ENCODE measurements at regions not wholly inside any gene's neighbourhood (a gene's known extent, or its start where the extent isn't known, plus 50 kb on each side); places are given as distances from the start of the nearest gene placed in this dataset.

- H3K27me3 ChIP-seq (ENCODE audit: insufficient read depth in 3 of 3, low read length in 2 of 3), result no peaks in the 10 kb centered on the region
- H3K36me3 ChIP-seq (ENCODE audit: insufficient read depth in 1 of 2, low read depth in 1 of 2), result no peaks in the 10 kb centered on the region
- TF ChIP-seq CTCF (IDR thresholded peaks at IDR 0.05), result no peak
- H3K27ac ChIP-seq, result no peak overlapping the region
- no peaks in the 10 kb centered on the region for H3K9me3 ChIP-seq
- ATAC-seq, result no peak
- no peaks in the 10 kb centered on the region for H3K4me1 ChIP-seq
- intact Hi-C loops (cut with DNase I), result no loop called here
- H3K4me3 ChIP-seq, result no peak overlapping the region
- no peak for DNase-seq
Measured at GRCh38 chr18:73638709-73639108, 508.9 kb downstream of the FBXO15 start.

GRCh38 chr18:73636355-73636754 is 511.3 kb downstream of the FBXO15 start:
- Histone ChIP-seq H3K36me3 (ENCODE audit: insufficient read depth in 1 of 2, low read depth in 1 of 2) (no peaks in the 10 kb centered on the region), H3K27ac (no peak overlapping the region), H3K4me1 (no peaks in the 10 kb centered on the region), H3K9me3 (no peaks in the 10 kb centered on the region), H3K4me3 (no peak overlapping the region), H3K27me3 (ENCODE audit: insufficient read depth in 3 of 3, low read length in 2 of 3) (no peaks in the 10 kb centered on the region)
- no peak for TF ChIP-seq CTCF (IDR thresholded peaks at IDR 0.05)
- DNase-seq (no peak), ATAC-seq (no peak)
- intact Hi-C loops (cut with DNase I), result no loop called here
- 55 to 60% (median 59%) methylated on average over 2 of the region's 2 CpGs for WGBS, 3 donors

- ATAC-seq (no peak), DNase-seq (no peak)
- TF ChIP-seq CTCF (IDR thresholded peaks at IDR 0.05), result no peak
- Histone ChIP-seq H3K9me3 (no peaks in the 10 kb centered on the region), H3K4me1 (no peaks in the 10 kb centered on the region), H3K27ac (no peak overlapping the region), H3K4me3 (no peak overlapping the region), H3K27me3 (ENCODE audit: insufficient read depth in 3 of 3, low read length in 2 of 3) (no peaks in the 10 kb centered on the region), H3K36me3 (ENCODE audit: insufficient read depth in 1 of 2, low read depth in 1 of 2) (no peaks in the 10 kb centered on the region)
- WGBS, 3 donors, result 70 to 73% (median 70%) methylated on average over 2 of the region's 2 CpGs
- intact Hi-C loops (cut with DNase I), result no loop called here
Measured at GRCh38 chr18:73626859-73627258, 520.8 kb downstream of the FBXO15 start.

- H3K4me1 ChIP-seq, result no peaks in the 10 kb centered on the region
- no peak overlapping the region for H3K4me3 ChIP-seq
- no peak for ATAC-seq
- TF ChIP-seq CTCF (IDR thresholded peaks at IDR 0.05), result no peak
- no peak for DNase-seq
- H3K27me3 ChIP-seq (ENCODE audit: insufficient read depth in 3 of 3, low read length in 2 of 3), result no peaks in the 10 kb centered on the region
- no peaks in the 10 kb centered on the region for H3K9me3 ChIP-seq
- intact Hi-C loops (cut with DNase I), result no loop called here
- WGBS, 3 donors, result 70 to 86% (median 76%) methylated on average over 2 of the region's 2 CpGs
- no peaks in the 10 kb centered on the region for H3K36me3 ChIP-seq (ENCODE audit: insufficient read depth in 1 of 2, low read depth in 1 of 2)
- no peak overlapping the region for H3K27ac ChIP-seq
Measured at GRCh38 chr18:73626221-73626620, 521.4 kb downstream of the FBXO15 start.

- Histone ChIP-seq H3K36me3 (ENCODE audit: insufficient read depth in 1 of 2, low read depth in 1 of 2) (no peaks in the 10 kb centered on the region), H3K27ac (no peak overlapping the region), H3K9me3 (no peaks in the 10 kb centered on the region), H3K4me1 (no peaks in the 10 kb centered on the region), H3K27me3 (ENCODE audit: insufficient read depth in 3 of 3, low read length in 2 of 3) (no peaks in the 10 kb centered on the region), H3K4me3 (no peak overlapping the region)
- 77 to 85% (median 78%) methylated on average over 1 of the region's 1 CpG for WGBS, 3 donors
- ATAC-seq (no peak), DNase-seq (no peak)
- intact Hi-C loops (cut with DNase I), result no loop called here
- TF ChIP-seq CTCF (IDR thresholded peaks at IDR 0.05), result no peak
Measured at GRCh38 chr18:73621091-73621490, 526.5 kb downstream of the FBXO15 start.
